H54 (cell line): ENCODE measurements at regions not wholly inside any gene's neighbourhood (a gene's known extent, or its start where the extent isn't known, plus 50 kb on each side); places are given as distances from the start of the nearest gene placed in this dataset.

ENCODE experiments used
- DNase-seq: peaks from one replicate; pipeline ENCODE4 v3.0.0; 2011; ENCODE audit warnings: low spot score, mixed read lengths; ENCODE audit not compliant: insufficient read length
- FAIRE-seq: peaks from 3 replicates; lab custom pipeline; 2011; peaks lifted over from hg19 to GRCh38; lab: Jason Lieb, UNC
- POLR2A ChIP-seq: IDR thresholded peaks from 2 replicates; pipeline ENCODE4 v1.6.1; 2011; ENCODE audit warnings: low read depth, mild to moderate bottlenecking, low read length

- FAIRE-seq = no peak
- no peak for TF ChIP-seq POLR2A
Observed at GRCh38 chr14:44374906-44375305, 132.2 kb downstream of the FSCB start.

GRCh38 chr14:44372807-44373489 lies 134.1 kb downstream of the FSCB start:
- TF ChIP-seq POLR2A = no peak
- DNase-seq = no peak
- no peak for FAIRE-seq

More at GRCh38 chr14:44374906-44375305, 132.2 kb downstream of the FSCB start:
- DNase-seq = no peak

- no peak for DNase-seq
- no peak for TF ChIP-seq POLR2A
- no peak for FAIRE-seq
Observed at GRCh38 chr14:44372231-44372630, 134.9 kb downstream of the FSCB start.

GRCh38 chr14:44370727-44371126 lies 136.4 kb downstream of the FSCB start:
- no peak for TF ChIP-seq POLR2A
- DNase-seq (no peak), FAIRE-seq (no peak)

GRCh38 chr14:44369401-44370123 lies 137.5 kb downstream of the FSCB start:
- FAIRE-seq (no peak), DNase-seq (no peak)
- TF ChIP-seq POLR2A = no peak

GRCh38 chr14:44361083-44361482 lies 146.0 kb downstream of the FSCB start:
- no peak for TF ChIP-seq POLR2A
- FAIRE-seq = no peak

GRCh38 chr14:44353805-44354204 lies 153.3 kb downstream of the FSCB start:
- FAIRE-seq (no peak), DNase-seq (no peak)
- no peak for TF ChIP-seq POLR2A

More at GRCh38 chr14:44361083-44361482, 146.0 kb downstream of the FSCB start:
- no peak for DNase-seq

- no peak for DNase-seq
Observed at GRCh38 chr14:44352201-44352600, 154.9 kb downstream of the FSCB start.

GRCh38 chr14:44347316-44347715 lies 159.8 kb downstream of the FSCB start:
- no peak for TF ChIP-seq POLR2A
- FAIRE-seq = no peak
- no peak for DNase-seq

More at GRCh38 chr14:44352201-44352600, 154.9 kb downstream of the FSCB start:
- no peak for TF ChIP-seq POLR2A
- no peak for FAIRE-seq

- FAIRE-seq = no peak
- TF ChIP-seq POLR2A = no peak
- no peak for DNase-seq
Observed at GRCh38 chr14:44341116-44341515, 166.0 kb downstream of the FSCB start.

- no peak for FAIRE-seq
- DNase-seq = no peak
- no peak for TF ChIP-seq POLR2A
Observed at GRCh38 chr14:44339862-44340261, 167.2 kb downstream of the FSCB start.

GRCh38 chr14:44339231-44339630 lies 167.9 kb downstream of the FSCB start:
- no peak for FAIRE-seq
- TF ChIP-seq POLR2A = no peak
- no peak for DNase-seq

GRCh38 chr14:44317441-44317746 lies 189.7 kb downstream of the FSCB start:
- FAIRE-seq = no peak
- no peak for TF ChIP-seq POLR2A
- DNase-seq = no peak

- TF ChIP-seq POLR2A = no peak
- peak; percentile 11 for FAIRE-seq
- peak; percentile 30 for DNase-seq
Observed at GRCh38 chr14:44316647-44317440, 190.2 kb downstream of the FSCB start.

- no peak for TF ChIP-seq POLR2A
- DNase-seq = no peak
- FAIRE-seq = no peak
Observed at GRCh38 chr14:44309331-44309730, 197.8 kb downstream of the FSCB start.
